ENCODE measurements at regions not wholly inside any gene's neighbourhood (a gene's known extent, or its start where the extent isn't known, plus 50 kb on each side); places are given as distances from the start of the nearest gene placed in this dataset.

- Histone ChIP-seq H3K9me3 (ENCODE audit: control insufficient read depth, low read depth, low read length) (no peaks in the 10 kb centered on the region), H3K36me3 (ENCODE audit: control insufficient read depth, insufficient read depth, low read length) (no peaks in the 10 kb centered on the region)
- WGBS (ENCODE audit: insufficient coverage, low lambda C conversion rate) = 86% methylated on average over 1 of the region's 6 CpGs
These were observed 320.0 kb downstream of the LRATD1 start for GRCh38 chr2:14952400-14952963.

GRCh38 chr2:14960686-14961324 lies 328.3 kb downstream of the LRATD1 start:
- H3K4me1 ChIP-seq (ENCODE audit: control insufficient read depth, insufficient read depth, low read length) = no peaks in the 10 kb centered on the region
- H3K36me3 ChIP-seq (ENCODE audit: control insufficient read depth, insufficient read depth, low read length) = no peaks in the 10 kb centered on the region
- 80% methylated on average over 1 of the region's 2 CpGs for WGBS (ENCODE audit: insufficient coverage, low lambda C conversion rate)
- no peak overlapping the region for H3K27ac ChIP-seq (ENCODE audit: low read length)
- H3K4me3 ChIP-seq (ENCODE audit: low read length) = no peak overlapping the region
- no peaks in the 10 kb centered on the region for H3K27me3 ChIP-seq (ENCODE audit: control insufficient read depth, insufficient read depth, low read length)
- no peak for DNase-seq
- H3K9me3 ChIP-seq (ENCODE audit: control insufficient read depth, low read depth, low read length) = no peaks in the 10 kb centered on the region

More at GRCh38 chr2:14952400-14952963, 320.0 kb downstream of the LRATD1 start:
- Histone ChIP-seq H3K27ac (ENCODE audit: low read length) (no peak overlapping the region), H3K27me3 (ENCODE audit: control insufficient read depth, insufficient read depth, low read length) (no peaks in the 10 kb centered on the region), H3K4me1 (ENCODE audit: control insufficient read depth, insufficient read depth, low read length) (no peaks in the 10 kb centered on the region), H3K4me3 (ENCODE audit: low read length) (no peak overlapping the region)
- DNase-seq = no peak

- Histone ChIP-seq H3K4me1 (ENCODE audit: control insufficient read depth, insufficient read depth, low read length) (no peaks in the 10 kb centered on the region), H3K9me3 (ENCODE audit: control insufficient read depth, low read depth, low read length) (no peaks in the 10 kb centered on the region), H3K27me3 (ENCODE audit: control insufficient read depth, insufficient read depth, low read length) (no peaks in the 10 kb centered on the region), H3K36me3 (ENCODE audit: control insufficient read depth, insufficient read depth, low read length) (no peaks in the 10 kb centered on the region), H3K27ac (ENCODE audit: low read length) (no peak overlapping the region), H3K4me3 (ENCODE audit: low read length) (no peak overlapping the region)
- DNase-seq = no peak
- WGBS (ENCODE audit: insufficient coverage, low lambda C conversion rate) = 100% methylated on average over 1 of the region's 2 CpGs
These were observed 335.2 kb downstream of the LRATD1 start for GRCh38 chr2:14967729-14968128.

- DNase-seq = no peak
- H3K9me3 ChIP-seq (ENCODE audit: control insufficient read depth, low read depth, low read length) = no peaks in the 10 kb centered on the region
- no peaks in the 10 kb centered on the region for H3K27me3 ChIP-seq (ENCODE audit: control insufficient read depth, insufficient read depth, low read length)
- no peaks in the 10 kb centered on the region for H3K36me3 ChIP-seq (ENCODE audit: control insufficient read depth, insufficient read depth, low read length)
- H3K27ac ChIP-seq (ENCODE audit: low read length) = no peak overlapping the region
- no CpG with 5 or more reads among the region's 2 CpGs for WGBS (ENCODE audit: insufficient coverage, low lambda C conversion rate)
- no peaks in the 10 kb centered on the region for H3K4me1 ChIP-seq (ENCODE audit: control insufficient read depth, insufficient read depth, low read length)
- no peak overlapping the region for H3K4me3 ChIP-seq (ENCODE audit: low read length)
These were observed 342.9 kb downstream of the LRATD1 start for GRCh38 chr2:14975381-14975780.

GRCh38 chr2:14977021-14977420 lies 344.5 kb downstream of the LRATD1 start:
- H3K4me3 ChIP-seq (ENCODE audit: low read length) = no peak overlapping the region
- H3K27ac ChIP-seq (ENCODE audit: low read length) = no peak overlapping the region
- H3K27me3 ChIP-seq (ENCODE audit: control insufficient read depth, insufficient read depth, low read length) = no peaks in the 10 kb centered on the region
- no peaks in the 10 kb centered on the region for H3K36me3 ChIP-seq (ENCODE audit: control insufficient read depth, insufficient read depth, low read length)
- H3K9me3 ChIP-seq (ENCODE audit: control insufficient read depth, low read depth, low read length) = no peaks in the 10 kb centered on the region
- DNase-seq = no peak
- H3K4me1 ChIP-seq (ENCODE audit: control insufficient read depth, insufficient read depth, low read length) = no peaks in the 10 kb centered on the region
- no CpG with 5 or more reads among the region's 1 CpG for WGBS (ENCODE audit: insufficient coverage, low lambda C conversion rate)

- Histone ChIP-seq H3K4me3 (ENCODE audit: low read length) (no peak overlapping the region), H3K4me1 (ENCODE audit: control insufficient read depth, insufficient read depth, low read length) (no peaks in the 10 kb centered on the region), H3K9me3 (ENCODE audit: control insufficient read depth, low read depth, low read length) (no peaks in the 10 kb centered on the region), H3K27ac (ENCODE audit: low read length) (no peak overlapping the region), H3K27me3 (ENCODE audit: control insufficient read depth, insufficient read depth, low read length) (no peaks in the 10 kb centered on the region), H3K36me3 (ENCODE audit: control insufficient read depth, insufficient read depth, low read length) (no peaks in the 10 kb centered on the region)
- DNase-seq = no peak
- WGBS (ENCODE audit: insufficient coverage, low lambda C conversion rate) = 88% methylated on average over 1 of the region's 2 CpGs
These were observed 346.3 kb downstream of the LRATD1 start for GRCh38 chr2:14978845-14979244.

GRCh38 chr2:14982790-14983189 lies 350.3 kb downstream of the LRATD1 start:
- WGBS (ENCODE audit: insufficient coverage, low lambda C conversion rate) = 100% methylated on average over 1 of the region's 4 CpGs
- no peak overlapping the region for H3K4me3 ChIP-seq (ENCODE audit: low read length)
- no peaks in the 10 kb centered on the region for H3K4me1 ChIP-seq (ENCODE audit: control insufficient read depth, insufficient read depth, low read length)
- DNase-seq = no peak
- no peak overlapping the region for H3K27ac ChIP-seq (ENCODE audit: low read length)
- H3K9me3 ChIP-seq (ENCODE audit: control insufficient read depth, low read depth, low read length) = no peaks in the 10 kb centered on the region
- H3K36me3 ChIP-seq (ENCODE audit: control insufficient read depth, insufficient read depth, low read length) = no peaks in the 10 kb centered on the region
- no peaks in the 10 kb centered on the region for H3K27me3 ChIP-seq (ENCODE audit: control insufficient read depth, insufficient read depth, low read length)

- no peaks in the 10 kb centered on the region for H3K9me3 ChIP-seq (ENCODE audit: control insufficient read depth, low read depth, low read length)
- no peak for DNase-seq
- H3K36me3 ChIP-seq (ENCODE audit: control insufficient read depth, insufficient read depth, low read length) = no peaks in the 10 kb centered on the region
- H3K27ac ChIP-seq (ENCODE audit: low read length) = no peak overlapping the region
- H3K4me3 ChIP-seq (ENCODE audit: low read length) = no peak overlapping the region
- H3K27me3 ChIP-seq (ENCODE audit: control insufficient read depth, insufficient read depth, low read length) = no peaks in the 10 kb centered on the region
- no peaks in the 10 kb centered on the region for H3K4me1 ChIP-seq (ENCODE audit: control insufficient read depth, insufficient read depth, low read length)
These were observed 356.1 kb downstream of the LRATD1 start for GRCh38 chr2:14988600-14988999.

GRCh38 chr2:14991723-14992122 lies 359.2 kb downstream of the LRATD1 start:
- no peak for DNase-seq
- H3K36me3 ChIP-seq (ENCODE audit: control insufficient read depth, insufficient read depth, low read length) = no peaks in the 10 kb centered on the region
- H3K27me3 ChIP-seq (ENCODE audit: control insufficient read depth, insufficient read depth, low read length) = no peaks in the 10 kb centered on the region
- 100% methylated on average over 1 of the region's 4 CpGs for WGBS (ENCODE audit: insufficient coverage, low lambda C conversion rate)
- no peaks in the 10 kb centered on the region for H3K9me3 ChIP-seq (ENCODE audit: control insufficient read depth, low read depth, low read length)
- H3K4me1 ChIP-seq (ENCODE audit: control insufficient read depth, insufficient read depth, low read length) = no peaks in the 10 kb centered on the region
- H3K27ac ChIP-seq (ENCODE audit: low read length) = no peak overlapping the region
- H3K4me3 ChIP-seq (ENCODE audit: low read length) = no peak overlapping the region

- Histone ChIP-seq H3K9me3 (ENCODE audit: control insufficient read depth, low read depth, low read length) (no peaks in the 10 kb centered on the region), H3K27me3 (ENCODE audit: control insufficient read depth, insufficient read depth, low read length) (no peaks in the 10 kb centered on the region), H3K4me1 (ENCODE audit: control insufficient read depth, insufficient read depth, low read length) (no peaks in the 10 kb centered on the region), H3K4me3 (ENCODE audit: low read length) (no peak overlapping the region), H3K36me3 (ENCODE audit: control insufficient read depth, insufficient read depth, low read length) (no peaks in the 10 kb centered on the region), H3K27ac (ENCODE audit: low read length) (no peak overlapping the region)
- no CpG with 5 or more reads among the region's 4 CpGs for WGBS (ENCODE audit: insufficient coverage, low lambda C conversion rate)
- DNase-seq = no peak
These were observed 362.2 kb downstream of the LRATD1 start for GRCh38 chr2:14994721-14995120.

- Histone ChIP-seq H3K4me1 (ENCODE audit: control insufficient read depth, insufficient read depth, low read length) (no peaks in the 10 kb centered on the region), H3K27me3 (ENCODE audit: control insufficient read depth, insufficient read depth, low read length) (no peaks in the 10 kb centered on the region), H3K36me3 (ENCODE audit: control insufficient read depth, insufficient read depth, low read length) (no peaks in the 10 kb centered on the region), H3K27ac (ENCODE audit: low read length) (no peak overlapping the region), H3K9me3 (ENCODE audit: control insufficient read depth, low read depth, low read length) (no peaks in the 10 kb centered on the region), H3K4me3 (ENCODE audit: low read length) (no peak overlapping the region)
- DNase-seq = no peak
- no CpG with 5 or more reads among the region's 8 CpGs for WGBS (ENCODE audit: insufficient coverage, low lambda C conversion rate)
These were observed 364.0 kb downstream of the LRATD1 start for GRCh38 chr2:14996351-14997014.
